Effector memory CD8-positive, alpha-beta T cell (primary cell): ENCODE measurements at regions not wholly inside any gene's neighbourhood (a gene's known extent, or its start where the extent isn't known, plus 50 kb on each side); places are given as distances from the start of the nearest gene placed in this dataset.

Experiments
- ATAC-seq: fragments of 150-1000 bp; cut with Tn5 transposase; replicated peaks from 2 replicates; pipeline ENCODE4 v1.10.0; 2021; ENCODE audit warnings: mild to moderate bottlenecking, moderate library complexity
- DNase-seq, 3 experiments: peaks; one replicate each; pipeline ENCODE4 v3.0.0; 2021
- H3K27ac Mint-ChIP-seq, 2 donors: one replicate each; pipeline ENCODE4 v1.8.0; 2022; ENCODE audit warnings: mild to moderate bottlenecking in 2 of 2, mixed read lengths in 2 of 2, moderate library complexity in 2 of 2
- H3K27me3 Mint-ChIP-seq, 2 donors: one replicate each; pipeline ENCODE4 v1.8.0; 2022; ENCODE audit warnings: mixed read lengths in 2 of 2
- H3K36me3 Mint-ChIP-seq: one replicate; pipeline ENCODE4 v1.8.0; 2022; ENCODE audit warnings: mild to moderate bottlenecking, moderate library complexity, mixed read lengths; ENCODE audit not compliant: insufficient read depth
- H3K4me1 Mint-ChIP-seq, 2 donors: one replicate each; pipeline ENCODE4 v1.8.0; 2022; ENCODE audit warnings: low read depth in 2 of 2, mixed read lengths in 2 of 2
- H3K4me3 Mint-ChIP-seq, 2 donors: one replicate each; pipeline ENCODE4 v1.8.0; 2022; ENCODE audit warnings: mild to moderate bottlenecking in 2 of 2, mixed read lengths in 2 of 2, moderate library complexity in 2 of 2
- H3K9me3 Mint-ChIP-seq, 2 donors: one replicate each; pipeline ENCODE4 v1.8.0; 2022; ENCODE audit warnings: mixed read lengths in 2 of 2

DNA sequence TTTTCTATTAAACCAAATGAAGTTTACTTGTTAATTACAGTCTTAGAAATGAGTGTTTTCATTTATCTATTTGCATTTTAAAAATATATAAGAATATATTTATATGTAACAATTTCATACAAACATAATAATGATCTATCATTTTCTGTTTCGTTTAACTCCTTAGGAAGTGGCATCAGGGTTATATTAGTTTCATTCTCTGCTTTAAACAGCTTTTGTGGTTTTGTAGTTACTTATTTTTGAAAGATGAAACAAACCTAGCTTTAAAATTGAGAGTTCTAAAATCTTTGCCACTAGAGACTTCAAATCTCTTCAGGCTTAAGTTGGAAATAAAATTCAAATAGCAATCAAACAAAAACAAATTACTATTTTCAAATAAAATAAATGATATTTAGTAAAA lies 2110.6 kb downstream of the MRPL39 start:
- Mint-ChIP-seq H3K4me3 (no peak overlapping the region), H3K27me3 (no peaks in the 10 kb centered on the region), H3K9me3 (peaks cover 6 to 23% of the 10 kb centered on the region in 2 donors), H3K4me1 (no peaks in the 10 kb centered on the region), H3K27ac (no peak overlapping the region), H3K36me3 (no peaks in the 10 kb centered on the region)
- ATAC-seq (no peak), DNase-seq (no peak)

DNA sequence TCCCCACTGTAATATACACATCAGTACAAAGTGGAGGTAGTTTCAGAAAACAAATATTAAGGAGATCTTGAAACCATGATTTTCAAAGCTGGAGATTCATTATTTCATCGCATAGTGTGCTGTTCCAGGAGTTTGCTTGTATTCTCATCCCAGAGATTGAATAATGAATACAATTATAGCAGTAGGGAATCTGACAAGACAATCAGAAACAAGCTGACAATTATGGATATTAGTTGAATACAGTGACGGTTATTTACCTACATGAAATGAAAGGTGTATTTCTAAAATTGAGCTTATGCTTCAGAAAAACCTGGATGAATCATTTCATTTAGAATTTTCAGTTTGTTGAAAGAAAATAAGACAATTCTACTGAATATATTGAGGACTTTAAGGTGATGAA lies 2119.0 kb downstream of the MRPL39 start:
- no peak for ATAC-seq
- H3K4me1 Mint-ChIP-seq: no peaks in the 10 kb centered on the region
- DNase-seq: no peak
- peaks cover 8 to 9% of the 10 kb centered on the region in 2 donors for H3K9me3 Mint-ChIP-seq
- no peaks in the 10 kb centered on the region for H3K27me3 Mint-ChIP-seq
- H3K27ac Mint-ChIP-seq: no peak overlapping the region
- no peak overlapping the region for H3K4me3 Mint-ChIP-seq
- H3K36me3 Mint-ChIP-seq: peaks cover 4% of the 10 kb centered on the region

DNA sequence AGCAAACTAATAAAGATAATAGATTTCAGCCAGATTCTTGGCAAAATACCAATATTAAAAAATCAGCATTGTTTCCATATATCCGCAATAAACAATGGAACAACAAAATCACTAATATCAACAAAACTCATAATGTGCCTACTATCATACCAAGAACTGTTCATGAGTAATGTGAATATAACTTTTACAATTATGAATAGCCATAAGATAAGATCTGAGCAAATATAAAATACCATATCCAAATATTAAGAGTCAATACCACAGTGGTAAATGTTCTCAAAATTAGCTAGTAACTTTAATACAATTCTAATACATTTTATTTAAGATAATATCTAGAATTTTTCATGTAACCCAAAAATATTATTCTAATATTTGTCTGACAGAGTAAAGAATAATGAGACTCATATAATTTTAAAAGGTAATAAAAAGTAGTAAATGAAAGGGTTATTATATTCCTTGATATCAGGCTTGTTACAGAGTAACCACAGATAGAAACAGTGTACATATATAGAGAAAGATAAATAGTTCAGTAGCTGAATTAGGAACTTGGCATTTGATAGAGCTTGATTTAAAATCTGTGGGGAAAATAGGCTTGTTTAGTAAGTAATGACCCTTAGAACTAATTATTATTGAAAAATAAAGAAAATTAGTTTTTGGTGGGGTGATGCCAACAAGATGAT lies 2126.6 kb downstream of the MRPL39 start:
- no peaks in the 10 kb centered on the region for H3K4me1 Mint-ChIP-seq
- H3K9me3 Mint-ChIP-seq: no peaks in the 10 kb centered on the region
- peaks cover under 1% of the 10 kb centered on the region for H3K36me3 Mint-ChIP-seq
- H3K27me3 Mint-ChIP-seq: no peaks in the 10 kb centered on the region
- DNase-seq (no peak), ATAC-seq (no peak)
- H3K27ac Mint-ChIP-seq: no peak overlapping the region
- no peak overlapping the region for H3K4me3 Mint-ChIP-seq

DNA sequence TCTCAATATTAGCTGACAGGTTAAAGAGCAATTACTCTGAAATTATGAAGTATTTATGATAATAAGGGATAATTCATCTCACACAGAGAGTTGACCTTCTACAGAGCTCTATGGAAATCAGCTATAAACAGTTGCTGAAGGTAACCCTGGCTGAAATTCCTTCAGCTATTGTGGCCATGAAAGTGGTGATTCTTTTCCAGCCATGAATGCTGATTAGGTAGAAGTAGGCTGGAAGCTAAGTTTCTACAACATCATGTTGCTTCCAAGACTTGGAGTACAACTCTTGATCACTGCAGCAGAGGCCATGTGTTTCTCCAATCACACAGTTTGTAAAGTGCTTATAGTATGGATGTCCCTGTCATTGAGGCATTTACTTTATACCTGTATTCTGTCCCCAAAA lies 2128.9 kb downstream of the MRPL39 start:
- Mint-ChIP-seq H3K9me3 (peaks cover 0 to 3% of the 10 kb centered on the region in 2 donors), H3K27ac (no peak overlapping the region), H3K4me3 (no peak overlapping the region), H3K27me3 (no peaks in the 10 kb centered on the region), H3K36me3 (no peaks in the 10 kb centered on the region), H3K4me1 (no peaks in the 10 kb centered on the region)
- DNase-seq (no peak), ATAC-seq (no peak)

DNA sequence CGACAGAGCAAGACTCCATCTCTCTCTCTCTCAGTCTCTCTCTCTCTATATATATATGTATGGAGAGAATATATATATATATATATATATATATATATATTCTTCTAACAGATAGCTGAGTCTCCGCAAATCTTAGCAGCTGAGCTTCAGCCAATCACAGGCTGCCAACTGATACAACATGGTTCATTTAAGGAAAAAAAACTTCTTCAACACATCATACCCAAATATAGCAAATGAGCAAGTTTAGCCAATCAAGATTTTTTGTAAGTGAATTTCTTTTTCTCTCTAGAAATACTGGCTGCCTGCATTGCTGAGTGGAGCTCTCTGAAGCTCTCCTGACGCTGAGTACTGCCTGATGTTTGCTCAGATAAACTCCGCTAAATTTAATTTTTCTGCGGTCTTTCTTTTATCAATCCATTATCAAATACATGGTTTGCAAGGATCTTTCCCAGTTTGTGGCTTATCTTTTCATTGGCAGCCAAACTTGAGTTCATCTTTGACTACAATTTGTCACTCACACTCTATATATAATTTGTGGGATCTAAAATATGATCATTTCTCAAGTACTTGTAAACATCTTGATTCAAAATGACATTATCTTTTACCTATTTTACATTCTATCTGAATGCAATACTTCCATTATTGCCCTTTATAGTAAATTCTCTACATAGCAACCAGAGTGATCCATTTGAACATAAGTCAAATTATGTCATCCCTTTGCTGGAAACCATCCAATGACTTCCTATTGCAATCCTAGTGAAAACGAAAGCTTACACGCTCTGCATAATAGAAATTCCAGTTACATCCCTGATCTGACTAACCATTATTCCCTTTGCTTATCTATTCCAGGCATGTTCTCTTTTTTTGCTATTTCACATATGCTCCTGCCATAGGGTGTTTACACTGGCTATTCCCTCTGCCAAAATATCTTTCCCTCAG lies 2131.7 kb downstream of the MRPL39 start:
- ATAC-seq (no peak), DNase-seq (no peak)
- H3K9me3 Mint-ChIP-seq: peaks cover 0 to 3% of the 10 kb centered on the region in 2 donors
- H3K27me3 Mint-ChIP-seq: no peaks in the 10 kb centered on the region
- H3K36me3 Mint-ChIP-seq: no peaks in the 10 kb centered on the region
- no peaks in the 10 kb centered on the region for H3K4me1 Mint-ChIP-seq
- H3K27ac Mint-ChIP-seq: no peak overlapping the region
- H3K4me3 Mint-ChIP-seq: no peak overlapping the region

DNA sequence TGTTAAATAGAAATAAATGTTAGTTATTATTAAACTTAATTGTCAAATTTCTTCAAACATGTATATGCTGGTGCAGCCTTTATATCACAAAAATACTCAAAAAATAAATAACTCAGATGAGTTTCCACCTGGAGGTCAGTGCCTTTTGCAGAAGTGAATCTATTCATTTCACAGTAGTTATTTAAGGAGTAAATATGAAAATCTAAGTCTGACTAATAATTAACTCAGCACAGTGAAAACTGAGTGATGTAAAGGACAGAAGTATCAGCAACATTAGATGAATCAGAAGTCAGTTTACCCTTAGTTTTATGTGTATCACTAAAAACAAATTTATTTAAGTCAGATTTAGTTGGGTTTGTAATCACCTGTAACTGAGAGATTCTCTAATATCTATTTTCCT lies 2135.4 kb downstream of the MRPL39 start:
- H3K36me3 Mint-ChIP-seq: no peaks in the 10 kb centered on the region
- ATAC-seq (no peak), DNase-seq (no peak)
- H3K27ac Mint-ChIP-seq: no peak overlapping the region
- H3K4me3 Mint-ChIP-seq: no peak overlapping the region
- H3K4me1 Mint-ChIP-seq: no peaks in the 10 kb centered on the region
- peaks cover 0 to 4% of the 10 kb centered on the region in 2 donors for H3K9me3 Mint-ChIP-seq
- H3K27me3 Mint-ChIP-seq: no peaks in the 10 kb centered on the region

DNA sequence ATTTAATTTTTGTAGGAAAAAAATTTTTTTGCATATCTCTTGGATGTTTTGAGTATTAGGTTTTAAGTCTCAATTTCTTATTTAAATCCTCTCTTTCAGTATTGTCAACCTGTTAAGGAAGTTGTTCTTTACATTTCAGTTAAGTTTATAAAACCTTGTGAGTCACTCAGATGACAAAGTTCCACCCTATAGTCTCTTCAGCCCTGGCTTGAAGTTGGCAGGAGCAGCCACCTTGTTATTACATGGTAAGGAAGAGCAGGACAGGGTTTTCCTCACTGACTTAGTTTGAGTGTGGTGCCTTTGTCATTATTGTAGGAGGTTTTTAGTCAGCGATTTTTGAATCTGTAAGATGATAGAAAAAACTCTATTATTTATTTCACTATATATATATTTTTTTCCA lies 2143.9 kb downstream of the MRPL39 start:
- Mint-ChIP-seq H3K36me3 (no peaks in the 10 kb centered on the region), H3K27me3 (no peaks in the 10 kb centered on the region), H3K4me3 (no peak overlapping the region), H3K27ac (no peak overlapping the region), H3K4me1 (no peaks in the 10 kb centered on the region), H3K9me3 (peaks cover 0 to 1% of the 10 kb centered on the region in 2 donors)
- ATAC-seq: no peak
- no peak for DNase-seq

DNA sequence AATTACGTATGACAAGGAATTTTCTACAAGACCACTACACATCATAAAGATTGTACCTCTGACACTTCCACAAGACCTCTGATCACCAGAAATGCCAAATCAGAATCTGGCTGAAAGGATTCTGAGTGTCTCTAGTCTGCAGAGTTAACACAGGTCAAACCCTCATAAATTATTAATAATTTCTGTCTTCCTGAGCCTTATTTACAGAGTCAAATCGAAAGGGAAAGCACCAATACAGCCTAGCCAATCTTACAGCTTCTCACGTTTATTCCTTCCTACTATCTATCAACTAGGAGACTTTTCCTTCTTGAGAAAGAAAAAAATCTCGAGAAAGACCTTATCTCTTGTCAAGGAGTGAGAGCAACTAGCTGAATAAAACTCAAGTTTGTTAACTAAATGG lies 2151.6 kb downstream of the MRPL39 start:
- H3K27me3 Mint-ChIP-seq: no peaks in the 10 kb centered on the region
- peaks cover 0 to 5% of the 10 kb centered on the region in 2 donors for H3K9me3 Mint-ChIP-seq
- H3K27ac Mint-ChIP-seq: no peak overlapping the region
- no peaks in the 10 kb centered on the region for H3K36me3 Mint-ChIP-seq
- no peaks in the 10 kb centered on the region for H3K4me1 Mint-ChIP-seq
- ATAC-seq (no peak), DNase-seq (no peak)
- H3K4me3 Mint-ChIP-seq: no peak overlapping the region

DNA sequence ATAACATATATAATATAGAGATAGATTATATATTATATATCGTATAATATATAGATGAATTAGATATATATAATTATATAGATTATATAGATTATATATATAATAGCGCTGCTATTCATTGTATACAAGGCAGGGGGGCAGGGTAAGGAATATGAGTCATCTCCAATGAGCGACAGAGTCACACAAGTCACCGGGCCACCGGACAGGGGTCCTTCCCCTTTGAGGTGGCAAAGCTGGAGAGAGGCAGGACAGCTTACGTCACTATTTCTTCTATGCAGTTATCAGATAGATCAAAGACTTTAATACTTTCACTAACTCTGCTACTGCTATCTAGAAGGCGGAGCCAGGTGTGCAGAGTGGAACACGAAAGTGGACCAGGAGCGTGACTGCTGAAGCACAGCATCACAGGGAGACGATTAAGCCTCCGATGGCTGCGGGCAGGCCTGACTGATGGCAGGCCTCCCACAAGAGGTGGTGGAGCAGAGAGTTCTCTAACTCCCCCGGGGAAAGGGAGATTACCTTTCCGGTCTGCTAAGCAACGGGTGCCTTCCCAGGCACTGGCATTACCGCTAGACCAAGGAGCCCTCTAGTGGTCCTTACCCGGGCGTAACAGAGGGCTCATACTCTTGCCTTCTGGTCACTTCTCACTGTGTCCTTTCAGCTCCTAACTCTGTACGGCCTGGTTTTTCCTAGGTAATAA lies 2154.7 kb downstream of the MRPL39 start:
- H3K9me3 Mint-ChIP-seq: peaks cover 0 to 12% of the 10 kb centered on the region in 2 donors
- H3K36me3 Mint-ChIP-seq: no peaks in the 10 kb centered on the region
- no peaks in the 10 kb centered on the region for H3K4me1 Mint-ChIP-seq
- no peaks in the 10 kb centered on the region for H3K27me3 Mint-ChIP-seq
- DNase-seq: no peak
- H3K4me3 Mint-ChIP-seq: no peak overlapping the region
- no peak for ATAC-seq
- H3K27ac Mint-ChIP-seq: no peak overlapping the region

DNA sequence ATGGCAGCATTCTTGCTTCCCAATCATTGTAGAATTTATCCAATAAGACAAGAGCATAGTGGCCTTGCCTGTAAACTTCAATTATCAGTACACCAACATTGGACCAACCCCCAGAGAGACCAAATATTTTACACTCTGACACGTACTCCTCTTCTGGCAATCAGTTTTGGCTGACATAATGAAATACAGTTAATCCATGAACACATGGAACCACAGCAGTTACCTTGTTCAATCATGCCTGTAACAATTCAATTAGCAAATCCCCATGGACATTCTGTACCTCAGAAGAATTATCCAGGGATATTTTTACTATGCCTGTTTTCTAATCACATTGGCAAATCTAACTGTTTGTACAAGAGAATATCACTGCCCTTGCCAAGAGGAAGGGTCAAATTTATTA lies 2162.0 kb downstream of the MRPL39 start:
- H3K27me3 Mint-ChIP-seq: no peaks in the 10 kb centered on the region
- H3K27ac Mint-ChIP-seq: no peak overlapping the region
- ATAC-seq (no peak), DNase-seq (no peak)
- no peaks in the 10 kb centered on the region for H3K36me3 Mint-ChIP-seq
- H3K4me1 Mint-ChIP-seq: no peaks in the 10 kb centered on the region
- peaks cover 0 to 10% of the 10 kb centered on the region in 2 donors for H3K9me3 Mint-ChIP-seq
- H3K4me3 Mint-ChIP-seq: no peak overlapping the region

DNA sequence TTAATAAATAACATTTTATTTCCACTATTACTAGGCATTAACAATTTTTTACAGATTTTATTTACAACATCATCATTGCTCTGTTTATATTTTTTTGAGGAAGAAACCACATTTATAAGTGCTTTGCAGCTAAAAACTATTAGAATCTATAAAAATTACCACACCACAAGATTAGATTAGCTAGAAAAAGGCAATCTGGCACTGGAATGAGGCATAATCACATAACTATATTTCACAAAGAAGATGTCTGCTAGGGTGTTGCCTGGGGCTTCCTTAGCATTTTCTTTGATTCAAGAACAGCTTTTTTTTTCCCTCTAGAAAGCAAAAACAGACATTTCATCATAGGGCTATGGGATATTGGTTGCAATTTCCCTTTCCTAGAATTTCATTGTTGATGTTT lies 2169.2 kb downstream of the MRPL39 start:
- H3K36me3 Mint-ChIP-seq: no peaks in the 10 kb centered on the region
- DNase-seq (no peak), ATAC-seq (no peak)
- no peaks in the 10 kb centered on the region for H3K4me1 Mint-ChIP-seq
- H3K27ac Mint-ChIP-seq: no peak overlapping the region
- H3K27me3 Mint-ChIP-seq: no peaks in the 10 kb centered on the region
- H3K9me3 Mint-ChIP-seq: peaks cover 10 to 14% of the 10 kb centered on the region in 2 donors
- H3K4me3 Mint-ChIP-seq: no peak overlapping the region

DNA sequence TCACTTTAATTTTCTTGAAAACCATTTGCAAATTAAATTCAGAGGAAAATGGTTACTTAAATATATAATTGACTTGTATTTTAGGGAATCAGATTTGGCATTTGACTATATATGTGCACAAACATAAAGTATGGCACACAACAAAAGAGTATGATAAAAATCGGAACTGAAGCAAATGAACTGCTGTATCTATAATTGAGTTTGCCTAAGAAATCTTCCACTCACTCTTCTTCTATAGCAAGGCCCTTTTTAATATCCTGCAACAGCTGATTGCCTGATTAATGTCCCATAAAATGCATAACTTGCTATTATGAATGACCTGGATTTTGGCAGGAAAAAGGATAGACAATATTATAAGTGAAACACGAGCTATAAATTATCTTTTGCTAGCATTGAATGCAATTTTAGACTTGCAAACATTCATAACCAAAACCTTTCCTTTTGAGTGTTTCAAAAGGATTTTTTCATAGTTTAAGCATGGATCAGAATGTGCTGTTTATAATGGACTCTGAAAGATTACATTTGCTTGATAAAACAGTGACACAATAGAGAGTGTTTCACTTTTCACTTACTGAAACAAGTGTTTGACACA lies 2204.3 kb downstream of the MRPL39 start:
- Mint-ChIP-seq H3K36me3 (no peaks in the 10 kb centered on the region), H3K4me1 (no peaks in the 10 kb centered on the region), H3K27ac (no peak overlapping the region), H3K4me3 (no peak overlapping the region), H3K9me3 (peaks cover 0 to 6% of the 10 kb centered on the region in 2 donors), H3K27me3 (no peaks in the 10 kb centered on the region)
- DNase-seq (no peak), ATAC-seq (no peak)

DNA sequence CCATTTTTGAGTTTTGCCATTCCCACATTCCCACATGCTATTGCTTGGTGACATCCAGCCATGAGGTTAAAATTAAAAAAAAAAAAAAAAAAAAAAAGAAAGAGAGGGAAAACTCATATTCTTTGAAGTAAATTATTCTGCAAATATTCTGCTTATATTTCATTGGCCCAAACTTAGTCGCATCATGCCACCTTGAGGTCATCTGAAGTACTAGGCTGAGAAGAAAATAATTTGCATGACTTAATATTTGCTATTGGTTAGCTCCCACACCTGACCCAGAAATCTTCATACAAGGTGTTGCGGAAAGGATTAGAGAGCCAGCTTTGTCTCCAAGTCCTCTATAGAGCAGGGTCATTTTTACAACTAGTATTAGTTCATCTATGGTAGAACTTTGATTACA lies 2206.0 kb downstream of the MRPL39 start:
- Mint-ChIP-seq H3K27ac (no peak overlapping the region), H3K36me3 (no peaks in the 10 kb centered on the region), H3K4me1 (no peaks in the 10 kb centered on the region), H3K9me3 (peaks cover 0 to 6% of the 10 kb centered on the region in 2 donors), H3K27me3 (no peaks in the 10 kb centered on the region), H3K4me3 (no peak overlapping the region)
- ATAC-seq: no peak
- no peak for DNase-seq
